Keratinocyte (primary cell): ENCODE measurements at regions not wholly inside any gene's neighbourhood (a gene's known extent, or its start where the extent isn't known, plus 50 kb on each side); places are given as distances from the start of the nearest gene placed in this dataset.
"Not testable (repeated sequence)": the region's sequence is repeated elsewhere in the genome, so short reads cannot be mapped to it uniquely, and the experiment has no call there.

Source experiments
- DNase-seq: peaks from one replicate; pipeline ENCODE4 v3.0.0-alpha.2; 2011; ENCODE audit warnings: low read depth, missing footprints, low spot score
- FAIRE-seq: peaks from 2 replicates; lab custom pipeline; 2011; peaks lifted over from hg19 to GRCh38; lab: Jason Lieb, UNC
- H2AFZ ChIP-seq: 2 replicates; pipeline ENCODE4 v1.6.0; 2012; ENCODE audit warnings: low read length, control low read depth, inconsistent platforms; ENCODE audit not compliant: control insufficient read depth
- H3K27ac ChIP-seq: 2 replicates; pipeline ENCODE4 v1.5.1; 2011; ENCODE audit warnings: low read length; ENCODE audit not compliant: control insufficient read depth, insufficient read depth
- H3K27me3 ChIP-seq: 3 replicates; pipeline ENCODE4 v1.6.0; 2011; ENCODE audit warnings: low read length; ENCODE audit not compliant: control insufficient read depth, insufficient read depth; ENCODE audit errors: extremely low read depth
- H3K36me3 ChIP-seq, 2 experiments: 2 replicates in 1 of 2; 3 replicates in 1 of 2; pipeline ENCODE4 v1.5.1; 2011; ENCODE audit warnings: low read length in 2 of 2, mild to moderate bottlenecking in 1 of 2; ENCODE audit not compliant: control insufficient read depth in 2 of 2, insufficient read depth in 2 of 2; ENCODE audit errors: extremely low read depth in 1 of 2
- H3K4me1 ChIP-seq: 3 replicates; pipeline ENCODE4 v1.5.1; 2011; ENCODE audit warnings: low read length; ENCODE audit not compliant: control insufficient read depth, insufficient read depth; ENCODE audit errors: extremely low read depth
- H3K4me2 ChIP-seq: 3 replicates; pipeline ENCODE4 v1.6.0; 2011; ENCODE audit warnings: low read depth, low read length; ENCODE audit not compliant: control insufficient read depth, insufficient read depth; ENCODE audit errors: extremely low read depth
- H3K4me3 ChIP-seq, 3 experiments: fragments of 200-600 bp in 1 of 3; sonication (generic) in 1 of 3; 2 replicates in 2 of 3; 3 replicates in 1 of 3; pipeline ENCODE4 v1.5.1; 2011 to 2016; ENCODE audit warnings: low read length in 3 of 3, mild to moderate bottlenecking in 3 of 3, control low read depth in 2 of 3, inconsistent platforms in 1 of 3, low read depth in 1 of 3, mixed read lengths in 1 of 3, mixed run types in 1 of 3, moderate library complexity in 1 of 3; ENCODE audit not compliant: control insufficient read depth in 2 of 3, insufficient read depth in 2 of 3; ENCODE audit errors: extremely low read depth in 1 of 3
- H3K79me2 ChIP-seq: 2 replicates; pipeline ENCODE4 v1.6.0; 2012; ENCODE audit warnings: low read length; ENCODE audit not compliant: control insufficient read depth, insufficient read depth
- H3K9ac ChIP-seq: 3 replicates; pipeline ENCODE4 v1.6.0; 2011; ENCODE audit warnings: low read length; ENCODE audit not compliant: control insufficient read depth, insufficient read depth; ENCODE audit errors: extremely low read depth
- H3K9me1 ChIP-seq: 3 replicates; pipeline ENCODE4 v1.6.0; 2011; ENCODE audit warnings: low read length; ENCODE audit not compliant: control insufficient read depth, insufficient read depth; ENCODE audit errors: extremely low read depth
- H3K9me3 ChIP-seq: 2 replicates; pipeline ENCODE4 v1.5.1; 2012; ENCODE audit warnings: low read depth, low read length; ENCODE audit not compliant: control insufficient read depth
- H4K20me1 ChIP-seq: 3 replicates; pipeline ENCODE4 v1.6.0; 2011; ENCODE audit warnings: low read length; ENCODE audit not compliant: control insufficient read depth, insufficient read depth; ENCODE audit errors: extremely low read depth
- EZH2 ChIP-seq: IDR thresholded peaks from one replicate; pipeline ENCODE4 v1.6.1; 2012; ENCODE audit warnings: inconsistent platforms, mild to moderate bottlenecking, low read length, moderate library complexity
- dilution Hi-C: fragments of 300-500 bp; cut with MboI; formaldehyde crosslinking; loops from one replicate; pipeline ENCODE4 v1.7.0; 2020; ENCODE audit warnings: low sequenced_read_pairs; ENCODE audit not compliant: extremely low pct_ligation_motif_present
- TF ChIP-seq, protein P1 (sequence below), 3 experiments: IDR thresholded peaks in 1 of 3; conservative IDR thresholded peaks in 1 of 3; optimal IDR thresholded peaks in 1 of 3; 2 replicates in 2 of 3; 3 replicates in 1 of 3; pipeline versions ENCODE3 to v1.5.1; 2011; ENCODE audit warnings: low read length in 3 of 3, mild to moderate bottlenecking in 3 of 3, moderate library complexity in 2 of 3, control low read depth in 1 of 3, inconsistent platforms in 1 of 3; ENCODE audit not compliant: insufficient read depth in 2 of 3; ENCODE audit errors: extremely low read depth in 1 of 3

DNA sequence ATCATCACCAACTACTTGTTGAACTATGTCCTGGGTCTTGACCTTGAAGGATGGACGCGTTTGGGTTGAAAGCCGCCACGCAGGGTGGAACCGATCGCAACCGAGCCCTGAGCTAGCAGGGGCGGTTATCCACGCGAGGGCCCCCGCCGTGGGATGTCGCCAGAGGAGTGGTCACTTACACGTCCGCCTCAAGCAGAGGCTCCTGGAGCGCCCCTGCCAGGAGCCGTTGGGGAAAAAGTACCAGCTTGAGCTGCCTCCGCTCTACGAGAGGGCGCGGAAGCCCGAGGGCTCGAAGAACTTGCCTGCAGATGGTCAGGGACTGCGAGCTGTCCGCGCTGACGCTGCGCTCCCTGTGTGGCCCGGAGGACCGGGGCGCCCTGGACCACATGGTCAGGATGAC, 100.7 kb upstream of the OR4C13 start:
- H2AFZ ChIP-seq: no peak overlapping the region
- H3K79me2 ChIP-seq: no peaks in the 10 kb centered on the region
- no peak for DNase-seq
- FAIRE-seq: no peak
- H3K4me2 ChIP-seq: no peak overlapping the region
- no peaks in the 10 kb centered on the region for H3K4me1 ChIP-seq
- no peaks in the 10 kb centered on the region for H3K9me1 ChIP-seq
- dilution Hi-C loops: no loop called here
- H3K9ac ChIP-seq: no peak overlapping the region
- TF ChIP-seq, protein P1, sequence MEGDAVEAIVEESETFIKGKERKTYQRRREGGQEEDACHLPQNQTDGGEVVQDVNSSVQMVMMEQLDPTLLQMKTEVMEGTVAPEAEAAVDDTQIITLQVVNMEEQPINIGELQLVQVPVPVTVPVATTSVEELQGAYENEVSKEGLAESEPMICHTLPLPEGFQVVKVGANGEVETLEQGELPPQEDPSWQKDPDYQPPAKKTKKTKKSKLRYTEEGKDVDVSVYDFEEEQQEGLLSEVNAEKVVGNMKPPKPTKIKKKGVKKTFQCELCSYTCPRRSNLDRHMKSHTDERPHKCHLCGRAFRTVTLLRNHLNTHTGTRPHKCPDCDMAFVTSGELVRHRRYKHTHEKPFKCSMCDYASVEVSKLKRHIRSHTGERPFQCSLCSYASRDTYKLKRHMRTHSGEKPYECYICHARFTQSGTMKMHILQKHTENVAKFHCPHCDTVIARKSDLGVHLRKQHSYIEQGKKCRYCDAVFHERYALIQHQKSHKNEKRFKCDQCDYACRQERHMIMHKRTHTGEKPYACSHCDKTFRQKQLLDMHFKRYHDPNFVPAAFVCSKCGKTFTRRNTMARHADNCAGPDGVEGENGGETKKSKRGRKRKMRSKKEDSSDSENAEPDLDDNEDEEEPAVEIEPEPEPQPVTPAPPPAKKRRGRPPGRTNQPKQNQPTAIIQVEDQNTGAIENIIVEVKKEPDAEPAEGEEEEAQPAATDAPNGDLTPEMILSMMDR (optimal IDR thresholded peaks at IDR 0.05 in 1 of 3, IDR thresholded peaks at IDR 0.05 in 1 of 3, conservative IDR thresholded peaks at IDR 0.05 in 1 of 3; ENCODE audit: extremely low read depth in 1 of 3, insufficient read depth in 2 of 3, low read length in 3 of 3): no peak
- TF ChIP-seq EZH2: no peak
- no peaks in the 10 kb centered on the region for H3K36me3 ChIP-seq
- H3K9me3 ChIP-seq: no peaks in the 10 kb centered on the region
- no peaks in the 10 kb centered on the region for H4K20me1 ChIP-seq
- H3K27ac ChIP-seq: no peak overlapping the region
- no peak overlapping the region for H3K4me3 ChIP-seq
- no peaks in the 10 kb centered on the region for H3K27me3 ChIP-seq

DNA sequence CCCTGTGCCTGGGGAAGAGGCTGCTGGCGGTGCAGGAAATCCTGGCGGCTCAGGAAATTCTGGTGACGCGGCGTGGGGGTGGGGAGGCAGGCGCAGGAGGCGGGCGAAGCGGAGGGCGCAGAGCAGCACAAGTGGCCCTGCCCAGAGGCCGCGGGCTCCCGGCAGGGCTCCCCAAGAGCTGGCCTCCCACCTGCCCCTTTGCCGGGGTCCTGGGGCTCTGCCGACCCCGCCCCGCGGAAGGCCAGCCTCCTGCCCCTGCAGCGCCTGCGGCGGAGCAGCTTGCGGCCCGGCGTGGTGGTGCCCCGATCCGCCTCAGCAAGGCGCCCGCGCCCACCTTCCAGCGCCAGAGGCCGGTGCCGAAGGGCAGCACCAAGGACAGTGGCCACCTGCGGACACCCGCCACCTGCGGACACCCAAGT, 100.2 kb upstream of the OR4C13 start:
- no peak overlapping the region for H3K4me2 ChIP-seq
- no peaks in the 10 kb centered on the region for H3K79me2 ChIP-seq
- no peak for DNase-seq
- no peak overlapping the region for H3K27ac ChIP-seq
- no peak for FAIRE-seq
- no peaks in the 10 kb centered on the region for H4K20me1 ChIP-seq
- TF ChIP-seq, protein P1 (optimal IDR thresholded peaks at IDR 0.05 in 1 of 3, IDR thresholded peaks at IDR 0.05 in 1 of 3, conservative IDR thresholded peaks at IDR 0.05 in 1 of 3; ENCODE audit: extremely low read depth in 1 of 3, insufficient read depth in 2 of 3, low read length in 3 of 3): no peak
- no peak for TF ChIP-seq EZH2
- no peaks in the 10 kb centered on the region for H3K9me1 ChIP-seq
- H3K9me3 ChIP-seq: no peaks in the 10 kb centered on the region
- H3K9ac ChIP-seq: no peak overlapping the region
- H3K4me3 ChIP-seq: no peak overlapping the region
- H3K4me1 ChIP-seq: no peaks in the 10 kb centered on the region
- no peaks in the 10 kb centered on the region for H3K27me3 ChIP-seq
- no peak overlapping the region for H2AFZ ChIP-seq
- dilution Hi-C loops: no loop called here
- H3K36me3 ChIP-seq: no peaks in the 10 kb centered on the region

- H3K36me3 ChIP-seq, dilution Hi-C loops, FAIRE-seq, H3K27ac ChIP-seq, H3K9ac ChIP-seq, H4K20me1 ChIP-seq, H3K4me2 ChIP-seq, H3K27me3 ChIP-seq, H3K4me3 ChIP-seq, H3K79me2 ChIP-seq, H3K9me3 ChIP-seq, DNase-seq, H2AFZ ChIP-seq, H3K4me1 ChIP-seq, H3K9me1 ChIP-seq: not testable (repeated sequence)
These were observed 63.3 kb upstream of the OR4C13 start for GRCh38 chr11:49888875-49889274.

- H3K9me3 ChIP-seq, DNase-seq, H3K9ac ChIP-seq, H3K27ac ChIP-seq, H3K4me1 ChIP-seq, H3K79me2 ChIP-seq, H3K27me3 ChIP-seq, H3K9me1 ChIP-seq, H3K36me3 ChIP-seq, H3K4me2 ChIP-seq, dilution Hi-C loops, H4K20me1 ChIP-seq, H3K4me3 ChIP-seq, FAIRE-seq, H2AFZ ChIP-seq: not testable (repeated sequence)
These were observed 60.1 kb upstream of the OR4C13 start for GRCh38 chr11:49891910-49892671.
